ENCODE measurements at regions not wholly inside any gene's neighbourhood (a gene's known extent, or its start where the extent isn't known, plus 50 kb on each side); places are given as distances from the start of the nearest gene placed in this dataset.

DNA sequence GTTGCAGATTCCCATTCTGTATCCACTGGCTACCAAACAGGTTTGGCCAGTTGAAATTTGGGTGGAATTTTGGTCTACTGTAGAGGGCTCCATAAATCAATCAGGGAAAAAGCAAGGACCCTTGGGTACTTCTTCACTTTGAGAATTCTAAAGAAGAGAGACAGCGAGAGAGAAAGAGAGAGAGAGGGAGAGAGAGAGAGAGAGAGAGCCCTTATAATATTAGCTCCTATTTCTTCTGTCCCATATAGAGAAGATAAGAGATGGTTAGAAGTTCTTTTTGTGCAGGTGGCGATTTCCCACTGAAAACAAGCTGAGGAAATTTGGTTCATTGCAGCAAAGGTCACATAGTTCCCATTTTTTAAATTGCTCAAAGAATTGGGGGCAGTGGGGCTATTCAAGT, 88.6 kb upstream of the ZNF536 start:
- TF ChIP-seq, protein P1, sequence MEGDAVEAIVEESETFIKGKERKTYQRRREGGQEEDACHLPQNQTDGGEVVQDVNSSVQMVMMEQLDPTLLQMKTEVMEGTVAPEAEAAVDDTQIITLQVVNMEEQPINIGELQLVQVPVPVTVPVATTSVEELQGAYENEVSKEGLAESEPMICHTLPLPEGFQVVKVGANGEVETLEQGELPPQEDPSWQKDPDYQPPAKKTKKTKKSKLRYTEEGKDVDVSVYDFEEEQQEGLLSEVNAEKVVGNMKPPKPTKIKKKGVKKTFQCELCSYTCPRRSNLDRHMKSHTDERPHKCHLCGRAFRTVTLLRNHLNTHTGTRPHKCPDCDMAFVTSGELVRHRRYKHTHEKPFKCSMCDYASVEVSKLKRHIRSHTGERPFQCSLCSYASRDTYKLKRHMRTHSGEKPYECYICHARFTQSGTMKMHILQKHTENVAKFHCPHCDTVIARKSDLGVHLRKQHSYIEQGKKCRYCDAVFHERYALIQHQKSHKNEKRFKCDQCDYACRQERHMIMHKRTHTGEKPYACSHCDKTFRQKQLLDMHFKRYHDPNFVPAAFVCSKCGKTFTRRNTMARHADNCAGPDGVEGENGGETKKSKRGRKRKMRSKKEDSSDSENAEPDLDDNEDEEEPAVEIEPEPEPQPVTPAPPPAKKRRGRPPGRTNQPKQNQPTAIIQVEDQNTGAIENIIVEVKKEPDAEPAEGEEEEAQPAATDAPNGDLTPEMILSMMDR (IDR thresholded peaks at IDR 0.05) = no peak
- TF ChIP-seq POLR2A (IDR thresholded peaks at IDR 0.05) = no peak
- no peak for TF ChIP-seq POLR2AphosphoS5 (IDR thresholded peaks at IDR 0.05)
- TF ChIP-seq EP300 (IDR thresholded peaks at IDR 0.05) = no peak
